ENCODE measurements at regions not wholly inside any gene's neighbourhood (a gene's known extent, or its start where the extent isn't known, plus 50 kb on each side); places are given as distances from the start of the nearest gene placed in this dataset.

GRCh38 chr10:61335359-61335758 lies 117.8 kb downstream of the TMEM26 start:
- no peak overlapping the region for H3K27ac ChIP-seq
- CTCF ChIA-PET: no interaction called here
- TF ChIP-seq, protein P1, sequence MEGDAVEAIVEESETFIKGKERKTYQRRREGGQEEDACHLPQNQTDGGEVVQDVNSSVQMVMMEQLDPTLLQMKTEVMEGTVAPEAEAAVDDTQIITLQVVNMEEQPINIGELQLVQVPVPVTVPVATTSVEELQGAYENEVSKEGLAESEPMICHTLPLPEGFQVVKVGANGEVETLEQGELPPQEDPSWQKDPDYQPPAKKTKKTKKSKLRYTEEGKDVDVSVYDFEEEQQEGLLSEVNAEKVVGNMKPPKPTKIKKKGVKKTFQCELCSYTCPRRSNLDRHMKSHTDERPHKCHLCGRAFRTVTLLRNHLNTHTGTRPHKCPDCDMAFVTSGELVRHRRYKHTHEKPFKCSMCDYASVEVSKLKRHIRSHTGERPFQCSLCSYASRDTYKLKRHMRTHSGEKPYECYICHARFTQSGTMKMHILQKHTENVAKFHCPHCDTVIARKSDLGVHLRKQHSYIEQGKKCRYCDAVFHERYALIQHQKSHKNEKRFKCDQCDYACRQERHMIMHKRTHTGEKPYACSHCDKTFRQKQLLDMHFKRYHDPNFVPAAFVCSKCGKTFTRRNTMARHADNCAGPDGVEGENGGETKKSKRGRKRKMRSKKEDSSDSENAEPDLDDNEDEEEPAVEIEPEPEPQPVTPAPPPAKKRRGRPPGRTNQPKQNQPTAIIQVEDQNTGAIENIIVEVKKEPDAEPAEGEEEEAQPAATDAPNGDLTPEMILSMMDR (conservative IDR thresholded peaks at IDR 0.05; ENCODE audit: low read depth): no peak
- POLR2A ChIA-PET (ENCODE audit: low non-redundant PET): no interaction called here
- DNase-seq (ENCODE audit: low spot score): no peak

GRCh38 chr10:61332581-61332980 lies 120.6 kb downstream of the TMEM26 start:
- H3K27ac ChIP-seq: no peak overlapping the region
- ChIA-PET POLR2A (ENCODE audit: low non-redundant PET) (no interaction called here), CTCF (interaction anchor here (0.6 kb wide), 1 partner anchor 308 kb away, joined by 6 read pairs; no protein-coding TSS in a partner anchor)
- DNase-seq (ENCODE audit: low spot score): no peak
- TF ChIP-seq, protein P1 (conservative IDR thresholded peaks at IDR 0.05; ENCODE audit: low read depth): no peak

- ChIA-PET CTCF (no interaction called here), POLR2A (ENCODE audit: low non-redundant PET) (no interaction called here)
- TF ChIP-seq, protein P1 (conservative IDR thresholded peaks at IDR 0.05; ENCODE audit: low read depth): no peak
- no peak overlapping the region for H3K27ac ChIP-seq
- DNase-seq (ENCODE audit: low spot score): no peak
Observed at GRCh38 chr10:61330669-61331068, 122.5 kb downstream of the TMEM26 start.

- H3K27ac ChIP-seq: no peak overlapping the region
- ChIA-PET CTCF (no interaction called here), POLR2A (ENCODE audit: low non-redundant PET) (no interaction called here)
- TF ChIP-seq, protein P1 (conservative IDR thresholded peaks at IDR 0.05; ENCODE audit: low read depth): no peak
- DNase-seq (ENCODE audit: low spot score): no peak
Observed at GRCh38 chr10:61329854-61330253, 123.3 kb downstream of the TMEM26 start.

DNA sequence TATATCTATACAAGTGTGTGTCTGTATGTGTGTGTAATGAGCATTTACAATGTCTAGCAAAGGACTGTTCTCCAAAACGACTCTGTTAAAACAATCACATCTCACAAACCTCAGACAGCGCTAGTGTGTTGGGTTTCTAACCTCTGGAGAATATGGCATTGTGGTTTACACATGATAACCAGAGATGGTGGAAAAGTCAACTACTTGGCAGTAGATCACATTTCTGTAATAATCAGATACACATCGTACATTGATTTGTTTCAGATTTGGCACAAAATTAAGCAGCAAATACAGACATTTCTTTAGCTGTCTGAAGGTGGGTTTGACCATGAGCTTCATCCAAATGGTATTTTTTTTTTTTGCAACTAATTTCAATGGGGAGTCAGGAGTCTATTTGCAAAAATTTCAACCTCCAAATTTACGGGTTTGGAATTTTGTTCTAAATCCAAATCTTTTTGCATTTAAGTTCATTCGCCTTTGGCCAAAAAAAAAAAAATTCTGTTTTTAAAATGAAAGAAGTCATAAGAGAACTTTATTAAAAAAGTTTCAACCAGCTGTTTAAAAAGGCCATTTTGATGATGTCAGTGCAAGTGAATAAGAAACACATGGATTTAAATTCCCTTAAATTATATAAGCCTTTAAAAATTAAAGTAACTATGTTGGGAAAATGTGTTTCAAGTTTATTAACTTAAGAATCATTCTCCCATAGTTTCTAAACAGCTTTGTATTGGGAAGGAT lies 127.8 kb downstream of the TMEM26 start:
- TF ChIP-seq, protein P1 (conservative IDR thresholded peaks at IDR 0.05; ENCODE audit: low read depth): no peak
- no peak overlapping the region for H3K27ac ChIP-seq
- CTCF ChIA-PET: interaction anchor here (0.7 kb wide), 2 partner anchors 259 to 1144 kb away, joined by 4 to 5 read pairs; no protein-coding TSS in a partner anchor
- POLR2A ChIA-PET (ENCODE audit: low non-redundant PET): no interaction called here
- no peak for DNase-seq (ENCODE audit: low spot score)

DNA sequence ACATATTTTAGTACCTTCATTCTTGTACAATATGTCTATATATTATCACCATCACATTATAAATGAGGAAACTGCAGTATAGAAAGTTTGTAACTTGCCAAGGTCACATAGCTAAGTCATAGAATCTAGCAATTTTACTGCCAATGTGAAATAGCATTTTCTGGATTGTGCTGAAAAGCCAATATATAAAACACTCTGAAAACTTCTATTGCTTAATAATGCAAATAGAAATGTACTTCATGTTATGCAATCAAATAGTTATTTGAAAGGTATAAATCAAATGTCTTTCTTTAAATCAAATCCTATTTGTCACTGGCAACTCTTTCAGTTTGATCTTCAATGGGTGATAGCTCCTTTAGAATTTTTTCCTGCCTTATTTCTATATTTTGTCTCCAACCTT lies 129.5 kb downstream of the TMEM26 start:
- CTCF ChIA-PET: interaction anchor here (0.6 kb wide), 1 partner anchor 428 kb away, joined by 3 read pairs; no protein-coding TSS in a partner anchor
- TF ChIP-seq, protein P1 (conservative IDR thresholded peaks at IDR 0.05; ENCODE audit: low read depth): no peak
- POLR2A ChIA-PET (ENCODE audit: low non-redundant PET): no interaction called here
- no peak overlapping the region for H3K27ac ChIP-seq
- no peak for DNase-seq (ENCODE audit: low spot score)

Data from RWPE1 (cell line).